ENCODE measurements at regions not wholly inside any gene's neighbourhood (a gene's known extent, or its start where the extent isn't known, plus 50 kb on each side); places are given as distances from the start of the nearest gene placed in this dataset.

GRCh38 chr2:155125585-155126230 lies 427.2 kb downstream of the KCNJ3 start:
- TF ChIP-seq CTCF (conservative IDR thresholded peaks at IDR 0.05; ENCODE audit: low read length) = no peak
- no peak for TF ChIP-seq EZH2phosphoT487 (IDR thresholded peaks at IDR 0.05; ENCODE audit: borderline replicate concordance)
